IPS DF 4.7 (cell line): ENCODE measurements at regions not wholly inside any gene's neighbourhood (a gene's known extent, or its start where the extent isn't known, plus 50 kb on each side); places are given as distances from the start of the nearest gene placed in this dataset.

Source experiments
- DNase-seq: peaks from one replicate; pipeline ENCODE4 v3.0.0-alpha.2; 2013; ENCODE audit warnings: low spot score; ENCODE audit errors: extremely low read depth

GRCh38 chrX:20522420-20522819 lies 255.7 kb upstream of the RPS6KA3 start:
- no peak for DNase-seq

DNA sequence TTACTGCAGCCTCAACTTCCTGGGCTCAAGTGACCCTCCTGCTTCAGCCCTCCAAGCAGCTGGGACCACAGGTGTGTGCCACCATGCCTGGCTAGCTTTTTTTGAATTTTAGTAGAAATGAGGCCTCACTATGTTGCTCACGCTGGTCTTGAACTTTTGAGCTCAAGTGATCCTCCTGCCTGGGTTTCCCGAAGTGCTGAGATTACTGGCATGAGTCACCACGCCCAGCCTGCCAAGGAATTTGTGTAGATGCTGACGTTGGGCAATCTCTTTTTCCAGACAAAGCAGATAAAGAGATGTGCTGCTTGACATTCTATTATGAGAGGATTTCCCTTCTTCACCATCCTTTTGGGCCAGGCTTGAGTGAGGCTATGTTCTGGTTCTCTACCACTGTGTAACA lies 254.5 kb upstream of the RPS6KA3 start:
- DNase-seq = no peak

- DNase-seq = no peak
Measured at GRCh38 chrX:20519826-20520225, 253.1 kb upstream of the RPS6KA3 start.

- DNase-seq = no peak
Measured at GRCh38 chrX:20519146-20519545, 252.4 kb upstream of the RPS6KA3 start.

DNA sequence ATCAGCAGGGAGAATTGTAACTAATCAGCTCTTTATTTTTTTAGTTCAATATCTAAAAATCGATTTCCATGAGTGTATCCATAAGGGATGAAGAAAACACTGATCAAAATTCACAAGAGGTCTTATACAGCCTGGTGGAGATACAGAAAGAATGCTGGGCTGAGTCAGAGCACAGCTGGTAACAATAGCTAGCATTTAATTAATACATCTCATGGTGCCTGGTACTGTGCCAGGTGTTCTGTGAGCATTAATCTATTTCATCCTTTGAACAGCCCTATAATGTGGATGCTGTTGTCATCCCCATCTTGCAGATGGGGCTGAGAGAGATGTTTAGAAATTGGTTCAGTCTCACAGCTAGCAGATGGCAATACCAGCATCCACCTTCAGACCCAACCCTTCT lies 250.9 kb upstream of the RPS6KA3 start:
- no peak for DNase-seq

DNA sequence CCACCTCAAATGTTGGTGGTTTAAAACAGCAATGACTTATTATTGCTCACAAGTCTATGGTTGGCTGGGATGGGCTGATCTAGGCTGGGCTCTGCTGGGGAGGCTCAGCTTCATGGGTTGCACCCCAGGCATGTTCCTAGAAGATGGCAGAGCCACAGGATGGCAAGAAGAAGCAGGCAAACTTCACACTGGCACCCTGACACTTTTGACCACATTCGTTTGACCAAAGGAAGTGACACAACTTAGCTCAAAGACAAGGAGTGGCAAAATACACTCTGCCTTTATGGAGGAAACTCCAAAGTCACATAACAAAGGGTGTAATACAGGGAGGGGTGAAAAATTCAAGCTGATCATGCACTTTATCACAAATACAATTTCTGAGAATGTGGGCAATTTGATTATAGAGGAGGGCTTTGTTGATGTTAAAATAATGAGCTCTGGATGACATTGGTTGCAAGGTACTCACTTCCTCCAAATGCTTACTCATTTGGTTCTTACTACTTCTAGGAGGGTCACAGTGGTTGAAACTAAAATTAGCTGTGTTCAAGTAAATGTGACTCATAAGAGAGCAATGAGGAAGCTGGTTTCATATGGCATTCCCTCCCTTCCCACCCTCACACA lies 249.2 kb upstream of the RPS6KA3 start:
- no peak for DNase-seq

GRCh38 chrX:20514358-20514757 lies 247.6 kb upstream of the RPS6KA3 start:
- DNase-seq = no peak

GRCh38 chrX:20513185-20513584 lies 246.5 kb upstream of the RPS6KA3 start:
- DNase-seq = no peak

DNA sequence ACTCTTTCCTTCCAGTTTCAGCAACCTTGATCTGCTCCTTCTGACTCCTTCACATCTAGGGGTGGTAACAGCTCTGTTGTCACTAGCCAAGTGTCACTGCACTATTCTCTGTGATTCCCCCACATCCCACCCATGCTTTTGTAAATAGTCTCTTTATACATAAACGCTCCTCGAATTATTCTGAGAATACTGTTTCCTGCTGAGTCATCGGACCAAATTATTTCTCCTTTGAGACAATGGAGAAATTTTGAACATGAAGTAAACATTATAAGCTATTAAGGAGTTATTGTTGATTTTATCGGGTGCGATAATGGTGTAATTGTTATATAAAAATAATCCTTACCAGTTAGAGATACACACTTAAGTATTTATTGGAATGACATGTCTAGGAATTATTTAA lies 245.1 kb upstream of the RPS6KA3 start:
- DNase-seq = no peak

GRCh38 chrX:20507901-20508620 lies 241.4 kb upstream of the RPS6KA3 start:
- DNase-seq = no peak

GRCh38 chrX:20506739-20507138 lies 240.0 kb upstream of the RPS6KA3 start:
- DNase-seq = no peak

GRCh38 chrX:20500949-20501348 lies 234.2 kb upstream of the RPS6KA3 start:
- no peak for DNase-seq

- DNase-seq = no peak
Measured at GRCh38 chrX:20500171-20500865, 233.6 kb upstream of the RPS6KA3 start.

GRCh38 chrX:20499763-20500162 lies 233.1 kb upstream of the RPS6KA3 start:
- DNase-seq = no peak

- no peak for DNase-seq
Measured at GRCh38 chrX:20498851-20499635, 232.3 kb upstream of the RPS6KA3 start.

GRCh38 chrX:20495575-20495974 lies 228.9 kb upstream of the RPS6KA3 start:
- no peak for DNase-seq

DNA sequence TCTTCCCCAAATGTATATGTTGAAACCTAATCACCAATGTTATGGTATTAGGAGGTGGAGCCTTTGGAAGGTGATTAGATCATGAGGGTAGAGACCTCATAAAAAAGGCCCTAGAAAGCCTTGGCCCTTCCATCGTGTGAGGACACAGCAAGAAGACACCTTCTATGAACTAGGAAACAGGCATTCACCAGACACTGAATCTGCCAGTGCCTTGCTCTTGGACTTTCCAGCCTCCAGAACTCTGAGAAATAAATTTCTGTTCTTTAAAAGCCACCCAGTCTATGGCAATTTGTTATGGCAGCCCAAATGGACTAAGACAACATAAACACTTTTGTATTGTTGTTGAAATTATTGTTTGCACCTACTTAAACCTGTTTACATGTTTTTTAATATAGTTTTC lies 221.8 kb upstream of the RPS6KA3 start:
- DNase-seq = no peak

DNA sequence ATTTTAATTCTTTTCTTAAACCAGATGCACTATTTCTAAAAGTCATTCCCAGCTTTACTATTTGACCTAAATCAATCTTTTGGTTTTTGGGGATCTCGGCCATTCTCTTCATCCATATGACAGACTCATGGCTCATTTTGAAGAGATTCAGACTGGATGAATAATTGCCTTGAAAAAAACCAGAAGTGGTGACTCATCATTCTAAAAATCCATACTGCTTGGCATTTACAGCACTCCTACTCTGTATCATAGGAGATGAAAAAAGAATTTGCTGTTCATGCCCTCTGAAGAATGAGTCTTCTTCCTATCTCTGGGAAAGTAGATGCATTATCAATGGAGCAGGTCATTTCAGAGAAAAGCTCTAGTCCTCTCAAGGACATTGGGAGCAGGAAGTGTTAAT lies 220.5 kb upstream of the RPS6KA3 start:
- no peak for DNase-seq

DNA sequence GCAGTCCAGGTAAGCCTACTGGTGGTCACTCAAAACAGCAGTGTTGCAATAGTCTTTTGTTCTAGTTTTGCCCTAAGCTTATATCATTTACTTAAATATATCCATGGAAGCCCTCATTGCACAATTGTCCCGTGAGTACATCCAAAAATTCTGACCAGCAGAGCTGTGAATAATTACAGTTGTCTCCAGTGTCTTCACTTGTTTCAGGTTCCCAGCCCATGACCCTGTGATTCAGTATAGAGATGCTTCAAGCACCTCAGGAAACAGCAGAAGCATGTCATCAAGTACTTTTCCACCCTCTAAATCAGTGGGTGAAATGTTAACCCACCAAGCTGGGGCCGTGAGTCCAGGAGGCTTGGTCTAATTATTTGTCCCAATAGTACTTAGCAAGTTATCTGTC lies 214.9 kb upstream of the RPS6KA3 start:
- no peak for DNase-seq

- DNase-seq = no peak
Measured at GRCh38 chrX:20479896-20480295, 213.2 kb upstream of the RPS6KA3 start.

GRCh38 chrX:20479048-20479447 lies 212.3 kb upstream of the RPS6KA3 start:
- DNase-seq = no peak
